ENCODE measurements at regions not wholly inside any gene's neighbourhood (a gene's known extent, or its start where the extent isn't known, plus 50 kb on each side); places are given as distances from the start of the nearest gene placed in this dataset.

- DNase-seq (ENCODE audit: low read depth): no peak
- no peak overlapping the region for H3K4me3 ChIP-seq (ENCODE audit: low read depth, low read length)
- no peak for TF ChIP-seq CTCF (IDR thresholded peaks at IDR 0.05; ENCODE audit: control insufficient read depth, extremely low read depth, insufficient read depth)
Observed at GRCh38 chr2:6164986-6165747, 473.0 kb downstream of the SOX11 start.

DNA sequence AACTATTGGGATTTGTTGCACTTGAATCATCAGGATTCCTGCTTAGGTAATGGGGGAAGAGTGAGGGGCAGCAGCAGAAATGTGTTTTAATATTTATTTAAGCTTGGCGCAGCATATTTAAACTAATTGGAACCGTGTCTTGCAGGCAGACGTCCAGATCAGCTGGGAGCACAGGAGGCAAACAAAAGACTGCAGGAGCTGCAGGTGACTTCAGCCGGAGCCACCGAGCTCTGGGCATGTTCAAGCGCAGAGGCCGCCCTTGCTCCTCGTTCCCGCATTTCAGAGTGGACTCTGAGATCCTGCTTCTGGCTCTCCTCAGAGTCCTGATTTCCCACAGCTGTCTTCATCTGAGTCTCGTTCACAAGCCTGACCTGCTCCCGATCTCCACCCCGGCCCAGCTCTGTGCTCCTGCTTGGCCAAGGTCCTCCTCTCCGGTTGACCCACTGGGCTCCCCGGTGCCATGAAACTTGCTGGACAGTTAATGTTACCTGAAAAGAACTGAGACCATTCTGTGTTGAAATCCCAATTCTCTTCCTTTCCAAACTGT lies 475.5 kb downstream of the SOX11 start:
- DNase-seq (ENCODE audit: low read depth): no peak
- TF ChIP-seq CTCF (IDR thresholded peaks at IDR 0.05; ENCODE audit: control insufficient read depth, extremely low read depth, insufficient read depth): no peak
- no peak overlapping the region for H3K4me3 ChIP-seq (ENCODE audit: low read depth, low read length)

DNA sequence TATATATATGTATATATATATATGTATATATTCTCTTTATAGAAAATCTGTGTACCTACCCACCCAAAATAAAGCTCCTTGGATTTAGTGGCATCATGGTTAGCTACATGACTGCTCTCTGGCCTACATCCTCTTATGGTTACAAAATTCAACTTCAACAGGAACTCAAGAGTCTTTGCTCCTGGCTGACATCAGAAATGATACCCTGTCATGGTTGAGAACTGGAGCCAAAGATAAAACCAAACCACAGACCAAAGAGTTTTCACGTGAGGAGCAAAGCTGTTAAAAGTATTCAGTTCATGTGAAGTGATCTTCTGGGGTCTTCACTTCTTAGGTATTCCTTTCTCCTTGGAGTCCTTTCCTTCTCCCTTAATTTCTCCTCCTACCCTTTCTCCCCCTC lies 476.3 kb downstream of the SOX11 start:
- no peak for DNase-seq (ENCODE audit: low read depth)
- no peak overlapping the region for H3K4me3 ChIP-seq (ENCODE audit: low read depth, low read length)
- TF ChIP-seq CTCF (IDR thresholded peaks at IDR 0.05; ENCODE audit: control insufficient read depth, extremely low read depth, insufficient read depth): no peak

DNA sequence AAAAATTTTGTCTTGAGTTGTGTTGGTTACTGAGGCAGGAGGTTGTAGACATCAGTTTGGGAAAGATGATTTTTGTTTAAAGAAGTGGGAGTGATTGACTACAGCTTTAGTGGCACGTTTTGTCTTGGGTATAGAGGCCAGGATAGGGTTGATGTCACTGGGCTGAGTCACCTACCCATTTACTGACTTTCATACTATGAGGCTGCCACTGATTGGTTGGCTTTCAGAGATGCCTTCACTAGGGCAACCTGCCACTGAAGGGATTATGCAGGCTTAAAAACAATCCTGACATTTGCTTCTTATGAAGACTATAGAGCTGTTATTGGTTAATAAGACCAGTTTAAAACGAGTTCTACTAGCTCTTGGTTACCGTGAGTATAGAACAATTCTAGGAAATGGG lies 479.1 kb downstream of the SOX11 start:
- TF ChIP-seq CTCF (IDR thresholded peaks at IDR 0.05; ENCODE audit: control insufficient read depth, extremely low read depth, insufficient read depth): no peak
- H3K4me3 ChIP-seq (ENCODE audit: low read depth, low read length): no peak overlapping the region
- DNase-seq (ENCODE audit: low read depth): no peak

DNA sequence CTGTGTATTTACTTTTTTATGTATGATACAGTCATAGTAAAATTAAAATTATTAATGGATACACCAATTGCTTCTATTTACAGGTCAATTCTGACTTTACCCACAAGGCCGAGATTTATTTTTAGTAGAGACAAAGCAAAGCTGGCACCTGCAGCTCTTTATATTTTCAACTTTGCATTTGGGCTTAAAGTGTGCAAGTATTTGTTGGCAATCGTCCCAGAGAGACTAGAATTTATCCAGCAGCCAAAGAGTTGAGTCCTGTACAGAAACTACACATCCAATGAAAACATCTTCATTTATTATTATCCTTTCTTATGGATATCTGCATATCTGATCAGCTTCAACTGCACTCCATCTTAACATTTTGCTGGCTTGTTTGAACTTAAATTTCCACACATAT lies 485.6 kb downstream of the SOX11 start:
- no peak for DNase-seq (ENCODE audit: low read depth)
- H3K4me3 ChIP-seq (ENCODE audit: low read depth, low read length): no peak overlapping the region
- TF ChIP-seq CTCF (IDR thresholded peaks at IDR 0.05; ENCODE audit: control insufficient read depth, extremely low read depth, insufficient read depth): no peak

DNA sequence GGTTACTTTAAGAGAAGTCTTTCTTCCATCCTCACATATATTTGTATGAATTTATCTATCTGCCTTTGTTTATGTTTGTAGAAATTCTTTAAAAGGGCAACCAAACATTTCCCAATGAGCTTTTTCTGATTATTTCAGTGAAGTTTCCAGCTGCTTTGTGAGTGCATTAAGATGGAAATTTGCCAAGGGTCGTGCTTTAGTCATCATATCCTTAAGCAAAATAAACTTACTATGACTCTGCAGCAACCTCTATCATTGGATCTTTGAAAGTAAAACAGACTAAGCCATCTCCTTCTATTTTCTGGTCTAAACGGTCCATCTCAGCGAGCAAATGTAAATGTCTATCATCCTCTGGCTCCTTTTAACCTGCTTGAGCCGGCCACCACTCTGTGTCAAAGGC lies 489.3 kb downstream of the SOX11 start:
- H3K4me3 ChIP-seq (ENCODE audit: low read depth, low read length): no peak overlapping the region
- no peak for TF ChIP-seq CTCF (IDR thresholded peaks at IDR 0.05; ENCODE audit: control insufficient read depth, extremely low read depth, insufficient read depth)
- no peak for DNase-seq (ENCODE audit: low read depth)

- TF ChIP-seq CTCF (IDR thresholded peaks at IDR 0.05; ENCODE audit: control insufficient read depth, extremely low read depth, insufficient read depth): no peak
- H3K4me3 ChIP-seq (ENCODE audit: low read depth, low read length): peak overlapping the region; percentile 17; the same call in 1 of the 2 replicates
- peak; percentile 59 for DNase-seq (ENCODE audit: low read depth)
Observed at GRCh38 chr2:6181926-6182325, 489.7 kb downstream of the SOX11 start.
